ENCODE measurements at regions not wholly inside any gene's neighbourhood (a gene's known extent, or its start where the extent isn't known, plus 50 kb on each side); places are given as distances from the start of the nearest gene placed in this dataset.

DNA sequence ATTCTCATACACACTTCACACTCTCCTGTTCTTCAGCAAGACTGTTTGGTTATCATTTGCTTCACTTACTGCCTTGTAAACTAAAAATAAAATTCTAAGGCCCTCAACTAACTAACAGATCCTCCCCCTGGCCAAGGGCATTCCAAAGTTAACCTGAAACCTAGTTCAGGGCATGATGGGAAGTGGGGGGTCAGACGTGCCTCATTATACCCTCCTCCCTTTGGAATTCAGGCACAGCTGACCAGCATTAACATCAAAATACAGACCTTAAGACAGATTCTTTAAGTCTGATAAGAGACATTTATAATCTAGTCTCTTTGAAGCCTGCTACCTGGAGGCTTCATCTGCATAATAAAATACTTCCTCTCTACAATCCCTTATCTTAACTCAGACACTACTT, 221.0 kb downstream of the NOL4 start (continued):
- TF ChIP-seq, protein P1, sequence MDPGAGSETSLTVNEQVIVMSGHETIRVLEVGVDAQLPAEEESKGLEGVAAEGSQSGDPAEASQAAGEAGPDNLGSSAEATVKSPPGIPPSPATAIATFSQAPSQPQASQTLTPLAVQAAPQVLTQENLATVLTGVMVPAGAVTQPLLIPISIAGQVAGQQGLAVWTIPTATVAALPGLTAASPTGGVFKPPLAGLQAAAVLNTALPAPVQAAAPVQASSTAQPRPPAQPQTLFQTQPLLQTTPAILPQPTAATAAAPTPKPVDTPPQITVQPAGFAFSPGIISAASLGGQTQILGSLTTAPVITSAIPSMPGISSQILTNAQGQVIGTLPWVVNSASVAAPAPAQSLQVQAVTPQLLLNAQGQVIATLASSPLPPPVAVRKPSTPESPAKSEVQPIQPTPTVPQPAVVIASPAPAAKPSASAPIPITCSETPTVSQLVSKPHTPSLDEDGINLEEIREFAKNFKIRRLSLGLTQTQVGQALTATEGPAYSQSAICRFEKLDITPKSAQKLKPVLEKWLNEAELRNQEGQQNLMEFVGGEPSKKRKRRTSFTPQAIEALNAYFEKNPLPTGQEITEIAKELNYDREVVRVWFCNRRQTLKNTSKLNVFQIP (CRISPR knock-in tag; IDR thresholded peaks at IDR 0.05; ENCODE audit: borderline replicate concordance, low read depth), result no peak
- TF ChIP-seq SNAI2 (CRISPR knock-in tag; IDR thresholded peaks at IDR 0.05), result no peak
- no peak for TF ChIP-seq ISL1 (CRISPR knock-in tag; IDR thresholded peaks at IDR 0.05)
- TF ChIP-seq, protein P2, sequence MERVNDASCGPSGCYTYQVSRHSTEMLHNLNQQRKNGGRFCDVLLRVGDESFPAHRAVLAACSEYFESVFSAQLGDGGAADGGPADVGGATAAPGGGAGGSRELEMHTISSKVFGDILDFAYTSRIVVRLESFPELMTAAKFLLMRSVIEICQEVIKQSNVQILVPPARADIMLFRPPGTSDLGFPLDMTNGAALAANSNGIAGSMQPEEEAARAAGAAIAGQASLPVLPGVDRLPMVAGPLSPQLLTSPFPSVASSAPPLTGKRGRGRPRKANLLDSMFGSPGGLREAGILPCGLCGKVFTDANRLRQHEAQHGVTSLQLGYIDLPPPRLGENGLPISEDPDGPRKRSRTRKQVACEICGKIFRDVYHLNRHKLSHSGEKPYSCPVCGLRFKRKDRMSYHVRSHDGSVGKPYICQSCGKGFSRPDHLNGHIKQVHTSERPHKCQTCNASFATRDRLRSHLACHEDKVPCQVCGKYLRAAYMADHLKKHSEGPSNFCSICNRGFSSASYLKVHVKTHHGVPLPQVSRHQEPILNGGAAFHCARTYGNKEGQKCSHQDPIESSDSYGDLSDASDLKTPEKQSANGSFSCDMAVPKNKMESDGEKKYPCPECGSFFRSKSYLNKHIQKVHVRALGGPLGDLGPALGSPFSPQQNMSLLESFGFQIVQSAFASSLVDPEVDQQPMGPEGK (CRISPR knock-in tag; IDR thresholded peaks at IDR 0.05; ENCODE audit: borderline replicate concordance), result no peak
- no peak for TF ChIP-seq TOX (CRISPR knock-in tag; IDR thresholded peaks at IDR 0.05; ENCODE audit: borderline replicate concordance)
- TF ChIP-seq ZFP30 (CRISPR knock-in tag; IDR thresholded peaks at IDR 0.05), result no peak
- no peak for TF ChIP-seq ZNF70 (CRISPR knock-in tag; IDR thresholded peaks at IDR 0.05)

DNA sequence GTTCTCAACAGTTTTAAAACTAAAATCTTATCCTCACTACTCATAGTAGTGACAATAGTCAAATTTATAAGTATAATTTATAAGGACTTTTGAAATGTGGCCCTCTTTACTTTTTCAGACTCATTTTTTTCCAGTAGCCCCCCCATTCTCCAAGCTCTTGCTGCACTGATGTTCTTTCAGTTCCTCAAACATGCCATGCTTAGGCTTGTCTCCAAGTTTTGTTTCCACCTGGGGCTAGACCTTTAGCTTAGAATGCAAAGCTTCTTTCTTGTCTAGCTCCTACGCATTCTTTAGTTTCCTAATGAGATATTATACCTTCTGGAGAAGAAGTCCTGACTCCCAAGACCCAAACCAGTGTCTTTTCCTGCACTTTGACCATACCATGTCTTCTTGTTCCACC, 222.6 kb downstream of the NOL4 start:
- TF ChIP-seq ZFP3 (CRISPR knock-in tag; IDR thresholded peaks at IDR 0.05) (no peak), BACH2 (CRISPR knock-in tag; IDR thresholded peaks at IDR 0.05; ENCODE audit: borderline replicate concordance) (no peak), ESRRG (CRISPR knock-in tag; IDR thresholded peaks at IDR 0.05) (no peak), PPARA (CRISPR knock-in tag; IDR thresholded peaks at IDR 0.05; ENCODE audit: borderline replicate concordance) (no peak), ISL1 (CRISPR knock-in tag; IDR thresholded peaks at IDR 0.05) (no peak), ZC3H10 (CRISPR knock-in tag; IDR thresholded peaks at IDR 0.05) (no peak), TOX (CRISPR knock-in tag; IDR thresholded peaks at IDR 0.05; ENCODE audit: borderline replicate concordance) (no peak), SNAI2 (CRISPR knock-in tag; IDR thresholded peaks at IDR 0.05) (no peak), RARB (CRISPR knock-in tag; IDR thresholded peaks at IDR 0.05) (no peak), ARNTL (CRISPR knock-in tag; IDR thresholded peaks at IDR 0.05; ENCODE audit: borderline replicate concordance, low read depth) (no peak), GLIS3 (CRISPR knock-in tag; IDR thresholded peaks at IDR 0.05) (no peak), CSDC2 (CRISPR knock-in tag; IDR thresholded peaks at IDR 0.05) (no peak), ZNF8 (CRISPR knock-in tag; IDR thresholded peaks at IDR 0.05) (no peak), ZNF70 (CRISPR knock-in tag; IDR thresholded peaks at IDR 0.05) (no peak)
- TF ChIP-seq, protein P2 (CRISPR knock-in tag; IDR thresholded peaks at IDR 0.05; ENCODE audit: borderline replicate concordance), result no peak
- TF ChIP-seq, protein P3, sequence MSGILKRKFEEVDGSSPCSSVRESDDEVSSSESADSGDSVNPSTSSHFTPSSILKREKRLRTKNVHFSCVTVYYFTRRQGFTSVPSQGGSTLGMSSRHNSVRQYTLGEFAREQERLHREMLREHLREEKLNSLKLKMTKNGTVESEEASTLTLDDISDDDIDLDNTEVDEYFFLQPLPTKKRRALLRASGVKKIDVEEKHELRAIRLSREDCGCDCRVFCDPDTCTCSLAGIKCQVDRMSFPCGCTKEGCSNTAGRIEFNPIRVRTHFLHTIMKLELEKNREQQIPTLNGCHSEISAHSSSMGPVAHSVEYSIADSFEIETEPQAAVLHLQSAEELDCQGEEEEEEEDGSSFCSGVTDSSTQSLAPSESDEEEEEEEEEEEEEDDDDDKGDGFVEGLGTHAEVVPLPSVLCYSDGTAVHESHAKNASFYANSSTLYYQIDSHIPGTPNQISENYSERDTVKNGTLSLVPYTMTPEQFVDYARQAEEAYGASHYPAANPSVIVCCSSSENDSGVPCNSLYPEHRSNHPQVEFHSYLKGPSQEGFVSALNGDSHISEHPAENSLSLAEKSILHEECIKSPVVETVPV (CRISPR knock-in tag; IDR thresholded peaks at IDR 0.05), result no peak
- TF ChIP-seq, protein P4, sequence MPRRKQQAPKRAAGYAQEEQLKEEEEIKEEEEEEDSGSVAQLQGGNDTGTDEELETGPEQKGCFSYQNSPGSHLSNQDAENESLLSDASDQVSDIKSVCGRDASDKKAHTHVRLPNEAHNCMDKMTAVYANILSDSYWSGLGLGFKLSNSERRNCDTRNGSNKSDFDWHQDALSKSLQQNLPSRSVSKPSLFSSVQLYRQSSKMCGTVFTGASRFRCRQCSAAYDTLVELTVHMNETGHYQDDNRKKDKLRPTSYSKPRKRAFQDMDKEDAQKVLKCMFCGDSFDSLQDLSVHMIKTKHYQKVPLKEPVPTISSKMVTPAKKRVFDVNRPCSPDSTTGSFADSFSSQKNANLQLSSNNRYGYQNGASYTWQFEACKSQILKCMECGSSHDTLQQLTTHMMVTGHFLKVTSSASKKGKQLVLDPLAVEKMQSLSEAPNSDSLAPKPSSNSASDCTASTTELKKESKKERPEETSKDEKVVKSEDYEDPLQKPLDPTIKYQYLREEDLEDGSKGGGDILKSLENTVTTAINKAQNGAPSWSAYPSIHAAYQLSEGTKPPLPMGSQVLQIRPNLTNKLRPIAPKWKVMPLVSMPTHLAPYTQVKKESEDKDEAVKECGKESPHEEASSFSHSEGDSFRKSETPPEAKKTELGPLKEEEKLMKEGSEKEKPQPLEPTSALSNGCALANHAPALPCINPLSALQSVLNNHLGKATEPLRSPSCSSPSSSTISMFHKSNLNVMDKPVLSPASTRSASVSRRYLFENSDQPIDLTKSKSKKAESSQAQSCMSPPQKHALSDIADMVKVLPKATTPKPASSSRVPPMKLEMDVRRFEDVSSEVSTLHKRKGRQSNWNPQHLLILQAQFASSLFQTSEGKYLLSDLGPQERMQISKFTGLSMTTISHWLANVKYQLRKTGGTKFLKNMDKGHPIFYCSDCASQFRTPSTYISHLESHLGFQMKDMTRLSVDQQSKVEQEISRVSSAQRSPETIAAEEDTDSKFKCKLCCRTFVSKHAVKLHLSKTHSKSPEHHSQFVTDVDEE (CRISPR knock-in tag; IDR thresholded peaks at IDR 0.05), result no peak
- TF ChIP-seq, protein P5, sequence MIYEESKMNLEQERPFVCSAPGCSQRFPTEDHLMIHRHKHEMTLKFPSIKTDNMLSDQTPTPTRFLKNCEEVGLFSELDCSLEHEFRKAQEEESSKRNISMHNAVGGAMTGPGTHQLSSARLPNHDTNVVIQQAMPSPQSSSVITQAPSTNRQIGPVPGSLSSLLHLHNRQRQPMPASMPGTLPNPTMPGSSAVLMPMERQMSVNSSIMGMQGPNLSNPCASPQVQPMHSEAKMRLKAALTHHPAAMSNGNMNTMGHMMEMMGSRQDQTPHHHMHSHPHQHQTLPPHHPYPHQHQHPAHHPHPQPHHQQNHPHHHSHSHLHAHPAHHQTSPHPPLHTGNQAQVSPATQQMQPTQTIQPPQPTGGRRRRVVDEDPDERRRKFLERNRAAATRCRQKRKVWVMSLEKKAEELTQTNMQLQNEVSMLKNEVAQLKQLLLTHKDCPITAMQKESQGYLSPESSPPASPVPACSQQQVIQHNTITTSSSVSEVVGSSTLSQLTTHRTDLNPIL (CRISPR knock-in tag; IDR thresholded peaks at IDR 0.05; ENCODE audit: low read depth), result no peak
- no peak for ATAC-seq

All from SK-N-SH treated with all-trans-retinoic acid at 6 μM for 48 hours (cell line).